T-helper 1 cell (primary cell): ENCODE measurements at regions not wholly inside any gene's neighbourhood (a gene's known extent, or its start where the extent isn't known, plus 50 kb on each side); places are given as distances from the start of the nearest gene placed in this dataset.

Source experiments
- DNase-seq, 5 donors: peaks; one replicate each; pipeline ENCODE4 v3.0.0-alpha.2; 2012 to 2020

- DNase-seq: no peak
These were observed 149.7 kb downstream of the EN1 start for GRCh38 chr2:118697781-118698180.

DNA sequence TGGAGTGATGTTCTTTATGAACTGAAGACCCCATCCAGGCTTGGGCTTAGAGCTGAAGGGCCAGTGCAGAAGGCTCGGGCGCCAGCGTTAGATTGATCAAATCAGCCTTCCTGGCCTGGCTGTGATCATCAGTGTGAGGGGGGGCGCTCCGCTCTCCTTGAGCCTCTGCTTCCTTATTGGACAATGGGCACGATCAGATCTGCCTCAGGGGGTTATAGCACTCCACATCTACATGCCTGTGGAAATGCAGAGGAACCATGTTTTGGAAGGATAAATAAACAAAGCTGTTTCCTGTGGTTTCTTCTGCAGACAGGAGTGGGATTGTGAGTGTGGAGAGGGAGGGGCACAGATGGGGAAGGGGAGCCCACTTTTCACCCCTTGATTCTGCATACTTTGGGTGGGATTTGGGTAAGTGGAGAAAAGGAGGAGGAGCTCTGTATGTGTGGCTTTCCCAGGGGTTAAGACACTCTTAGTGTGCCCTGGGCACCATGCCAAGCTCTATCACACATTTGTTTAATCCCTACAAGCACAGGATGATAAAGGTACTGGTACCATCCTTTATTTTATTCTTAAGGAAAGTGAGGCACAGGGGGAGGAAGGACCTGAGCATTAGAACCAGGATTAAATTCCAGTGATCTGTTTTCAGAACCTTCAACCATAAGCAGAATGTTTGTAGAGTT is 150.5 kb downstream of the EN1 start:
- no peak for DNase-seq

GRCh38 chr2:118693287-118693822 is 154.1 kb downstream of the EN1 start:
- DNase-seq: no peak

- no peak for DNase-seq
These were observed 157.6 kb downstream of the EN1 start for GRCh38 chr2:118689874-118690273.

DNA sequence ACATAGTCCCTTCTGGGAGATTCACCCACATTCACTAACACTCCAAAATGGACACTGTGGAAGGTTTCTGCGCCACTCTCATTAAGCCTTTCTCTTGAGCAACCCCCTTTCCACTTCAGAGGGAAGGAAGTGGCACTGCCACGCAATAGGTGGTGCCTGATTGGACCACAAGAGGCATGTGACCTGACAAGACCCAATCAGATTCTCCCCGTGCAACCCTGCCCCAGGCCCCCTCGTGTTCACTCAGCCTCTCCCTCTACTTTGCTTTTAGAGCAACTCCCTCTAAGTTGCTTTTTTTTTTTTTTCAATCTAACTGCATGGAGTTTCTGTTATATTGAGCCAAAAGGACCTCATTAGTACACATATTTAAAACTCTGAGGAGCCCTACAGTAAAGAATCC is 158.0 kb downstream of the EN1 start:
- no peak for DNase-seq

DNA sequence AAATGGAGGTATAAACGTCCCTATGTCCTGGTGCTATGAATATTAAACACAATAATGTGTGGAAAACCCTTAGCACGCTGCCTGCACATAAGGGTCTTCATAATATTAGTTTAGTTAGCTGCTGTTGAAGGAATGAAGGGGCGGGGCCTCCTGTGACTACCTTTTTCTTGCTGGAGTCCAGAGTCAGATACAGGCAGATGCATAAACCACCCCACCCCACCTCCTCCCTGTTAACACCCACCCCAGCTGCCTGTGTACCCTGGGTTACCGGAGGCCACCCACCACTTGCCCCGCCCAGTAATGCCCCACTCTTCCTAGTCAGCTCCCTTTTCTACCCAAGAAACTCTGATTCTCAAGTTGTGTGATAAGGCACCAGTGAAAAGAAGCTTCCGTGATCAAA is 158.4 kb downstream of the EN1 start:
- no peak for DNase-seq

DNA sequence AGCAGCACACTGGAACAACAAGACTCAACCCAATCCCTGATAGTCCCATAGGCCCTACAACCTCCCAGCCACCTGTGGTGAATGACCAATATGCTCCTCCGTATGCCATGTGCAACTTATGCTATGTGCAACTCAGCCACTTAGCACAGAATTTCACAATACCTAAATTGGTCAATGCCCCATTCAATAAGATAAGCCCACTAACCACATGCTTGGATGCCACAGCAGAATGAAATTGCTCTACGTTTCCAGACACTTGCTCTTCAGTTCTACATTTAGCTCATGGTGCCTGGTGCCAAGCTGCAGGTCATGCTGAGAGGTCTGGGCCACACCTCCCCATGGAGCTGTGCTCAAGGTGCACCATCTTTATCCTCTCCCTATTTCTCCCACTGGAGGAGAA is 159.8 kb downstream of the EN1 start:
- no peak for DNase-seq

- DNase-seq: no peak
These were observed 160.3 kb downstream of the EN1 start for GRCh38 chr2:118687192-118687591.

DNA sequence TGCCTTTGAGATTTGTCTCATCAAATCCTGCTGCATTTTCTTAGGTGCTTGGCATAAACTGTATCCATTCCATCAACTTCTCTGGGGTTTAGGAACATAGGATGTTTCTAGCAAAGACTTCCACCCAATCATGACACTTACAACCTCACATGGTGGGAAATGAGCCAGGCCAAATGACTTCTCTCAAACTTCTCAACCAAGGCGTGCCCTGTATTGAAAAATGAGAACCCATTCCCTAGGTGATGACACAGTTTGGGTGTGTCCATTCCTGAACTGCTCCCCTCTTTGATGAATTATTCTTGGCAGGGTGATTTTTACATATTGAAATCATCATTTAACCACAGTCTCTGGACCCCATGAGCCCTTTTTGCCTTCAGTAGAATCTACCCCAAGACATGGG is 161.1 kb downstream of the EN1 start:
- no peak for DNase-seq

DNA sequence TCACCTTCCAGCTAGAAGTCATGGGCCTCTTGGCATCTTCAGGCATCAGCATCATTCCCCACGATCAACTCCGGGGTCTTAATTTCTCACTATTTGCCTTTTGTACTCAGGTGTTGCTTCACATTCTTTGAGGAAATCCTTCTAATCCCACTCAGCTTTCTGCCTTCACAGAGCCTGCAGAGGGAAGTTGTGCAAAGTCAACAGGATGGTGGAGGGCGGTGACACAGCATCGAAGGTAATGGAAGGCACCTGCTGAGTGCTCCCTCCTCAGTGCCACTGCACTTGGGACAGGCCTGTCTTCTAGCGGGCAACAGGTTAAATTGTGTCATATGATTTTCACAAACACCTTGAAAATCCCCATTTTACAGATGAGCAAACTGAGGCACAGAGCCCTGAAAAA is 164.0 kb downstream of the EN1 start:
- no peak for DNase-seq

- no peak for DNase-seq
These were observed 168.5 kb downstream of the EN1 start for GRCh38 chr2:118678985-118679384.

- no peak for DNase-seq
These were observed 169.9 kb downstream of the EN1 start for GRCh38 chr2:118677546-118677945.

GRCh38 chr2:118675531-118675930 is 171.9 kb downstream of the EN1 start:
- DNase-seq: no peak

GRCh38 chr2:118672571-118673158 is 174.8 kb downstream of the EN1 start:
- no peak for DNase-seq

GRCh38 chr2:118671701-118672454 is 175.6 kb downstream of the EN1 start:
- no peak for DNase-seq

- no peak for DNase-seq
These were observed 176.6 kb downstream of the EN1 start for GRCh38 chr2:118670838-118671237.

DNA sequence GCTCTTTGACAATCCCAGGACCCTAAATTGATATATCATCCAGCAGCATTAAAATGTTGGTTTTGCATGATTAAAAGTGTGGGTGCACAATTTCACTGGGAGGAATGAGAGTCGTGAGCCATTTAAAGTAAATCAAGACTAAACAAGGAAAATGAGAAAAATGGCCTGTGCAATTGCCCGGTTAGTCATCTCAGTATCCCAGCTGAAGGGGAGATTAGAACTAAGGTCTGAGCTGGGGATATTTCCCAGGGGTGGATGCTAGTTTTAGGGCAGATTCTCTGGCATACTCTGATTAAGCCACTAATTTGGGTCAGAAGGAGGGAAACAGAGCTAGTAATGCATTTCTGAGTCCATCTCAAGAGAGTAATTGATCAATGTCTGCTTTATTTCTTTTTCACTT is 177.2 kb downstream of the EN1 start:
- DNase-seq: no peak

DNA sequence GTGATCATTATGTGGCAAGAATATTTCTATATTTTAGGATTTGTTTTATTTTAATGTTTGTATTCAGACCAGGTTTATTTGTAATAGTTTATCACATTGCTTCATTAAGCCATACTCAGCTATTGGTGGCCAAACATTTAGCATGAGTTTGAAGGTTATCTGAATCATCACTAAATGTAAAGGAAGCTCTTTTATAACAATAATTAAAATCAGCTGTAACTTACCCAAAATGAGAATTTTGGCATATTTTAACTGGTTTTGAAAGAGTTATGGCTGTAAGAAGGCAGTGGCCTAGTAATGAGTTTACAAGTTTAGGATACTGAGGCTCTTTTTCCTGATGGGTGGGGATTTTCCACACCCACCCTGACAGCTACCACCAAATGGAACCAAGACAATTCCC is 177.8 kb downstream of the EN1 start:
- no peak for DNase-seq

GRCh38 chr2:118668431-118669424 is 178.7 kb downstream of the EN1 start:
- DNase-seq: no peak

DNA sequence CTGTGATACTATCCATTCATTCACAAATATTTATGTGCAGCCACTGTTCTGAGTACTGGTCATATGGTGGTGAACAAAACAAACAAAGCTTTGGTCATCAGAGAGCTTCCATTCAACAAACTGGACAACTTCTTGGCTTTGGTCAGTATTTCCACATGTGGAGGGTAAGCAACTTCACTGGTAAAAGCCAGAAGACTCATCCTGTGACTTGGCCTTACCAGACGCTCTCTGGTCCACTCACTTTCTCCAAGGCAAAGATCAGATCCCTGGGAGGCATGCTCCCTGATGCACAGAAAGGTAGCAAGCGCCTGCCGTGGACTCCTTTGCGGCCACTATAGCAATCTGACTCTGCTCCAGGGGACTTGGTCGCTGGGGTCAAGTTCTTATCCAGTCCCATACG is 179.5 kb downstream of the EN1 start:
- no peak for DNase-seq

GRCh38 chr2:118667348-118667747 is 180.1 kb downstream of the EN1 start:
- no peak for DNase-seq

DNA sequence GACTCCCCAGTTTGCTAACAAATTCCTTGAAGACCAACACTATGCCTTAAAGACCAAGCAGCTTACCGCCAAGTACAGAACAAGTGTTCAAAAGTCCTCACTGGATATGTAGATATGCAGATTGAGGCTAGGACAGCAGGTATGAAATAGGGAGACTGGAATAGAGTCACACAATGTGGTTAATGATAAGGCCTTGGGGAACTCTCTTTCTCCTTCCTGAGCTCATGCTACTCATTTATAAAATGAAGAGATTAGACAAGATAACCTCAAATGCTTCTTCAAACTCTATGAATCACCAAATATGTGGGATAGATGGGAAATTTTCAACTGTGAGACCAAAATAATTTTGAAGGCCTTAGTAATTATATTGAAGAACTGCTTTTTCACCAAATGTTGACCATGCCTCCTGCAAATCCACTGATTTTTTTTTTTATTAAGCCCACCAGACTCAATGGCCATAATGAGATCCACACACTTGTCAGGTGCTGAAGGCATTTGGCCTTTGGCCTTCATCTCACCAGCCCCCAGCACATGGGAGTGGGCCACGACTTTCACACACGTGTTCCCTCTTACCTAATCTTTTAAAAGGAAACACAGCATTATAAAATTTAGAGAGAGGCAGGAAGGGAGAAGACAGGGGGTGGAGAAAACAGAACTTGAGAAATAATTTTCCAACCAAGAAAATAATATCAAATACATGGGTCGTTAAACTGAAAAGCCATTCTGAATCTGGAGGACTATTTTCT is 181.5 kb downstream of the EN1 start:
- DNase-seq: no peak
